ENCODE measurements at regions not wholly inside any gene's neighbourhood (a gene's known extent, or its start where the extent isn't known, plus 50 kb on each side); places are given as distances from the start of the nearest gene placed in this dataset.

GRCh38 chr2:139457873-139458272, 677.7 kb upstream of the NXPH2 start:
- no peaks in the 10 kb centered on the region for H3F3A ChIP-seq (ENCODE audit: insufficient read depth, low read length, poor library complexity, severe bottlenecking)
- no peaks in the 10 kb centered on the region for H3K9me2 ChIP-seq (ENCODE audit: insufficient read depth, low read length)
- no peak overlapping the region for H2AFZ ChIP-seq (ENCODE audit: low read depth, low read length)
- no peak overlapping the region for H3K9ac ChIP-seq (ENCODE audit: low read length)
- H4K20me1 ChIP-seq (ENCODE audit: insufficient read depth): no peaks in the 10 kb centered on the region
- peaks cover 8% of the 10 kb centered on the region for H3K9me3 ChIP-seq (ENCODE audit: low read length)
- H3K4me2 ChIP-seq (ENCODE audit: low read length): no peak overlapping the region
- TF ChIP-seq CTCF (IDR thresholded peaks at IDR 0.05; ENCODE audit: poor library complexity, severe bottlenecking) (no peak), TAF1 (IDR thresholded peaks at IDR 0.05; ENCODE audit: low read depth) (no peak), RAD21 (conservative IDR thresholded peaks at IDR 0.05) (no peak), EP300 (conservative IDR thresholded peaks at IDR 0.05; ENCODE audit: poor library complexity, severe bottlenecking) (no peak), MXI1 (conservative IDR thresholded peaks at IDR 0.05; ENCODE audit: poor library complexity, severe bottlenecking) (no peak), POLR2AphosphoS5 (IDR thresholded peaks at IDR 0.05) (no peak), EZH2 (IDR thresholded peaks at IDR 0.05; ENCODE audit: borderline replicate concordance, insufficient read depth, low read length, poor library complexity, severe bottlenecking) (no peak)
- no peaks in the 10 kb centered on the region for H3K79me2 ChIP-seq (replicated peaks; ENCODE audit: insufficient read depth, low read length)
- H3K27ac ChIP-seq (ENCODE audit: low read length): no peak overlapping the region
- no peaks in the 10 kb centered on the region for H3K27me3 ChIP-seq (ENCODE audit: insufficient read depth, low read depth, low read length)
- no peaks in the 10 kb centered on the region for H3K36me3 ChIP-seq (ENCODE audit: insufficient read depth, low read length)
- no peak overlapping the region for H3K4me3 ChIP-seq (ENCODE audit: low read length)

- no peak overlapping the region for H3K4me3 ChIP-seq (ENCODE audit: low read length)
- no peaks in the 10 kb centered on the region for H4K20me1 ChIP-seq (ENCODE audit: insufficient read depth)
- TF ChIP-seq TAF1 (IDR thresholded peaks at IDR 0.05; ENCODE audit: low read depth) (no peak), EZH2 (IDR thresholded peaks at IDR 0.05; ENCODE audit: borderline replicate concordance, insufficient read depth, low read length, poor library complexity, severe bottlenecking) (no peak), REST (IDR thresholded peaks at IDR 0.05; ENCODE audit: borderline replicate concordance) (no peak), POLR2AphosphoS5 (IDR thresholded peaks at IDR 0.05) (no peak), MXI1 (conservative IDR thresholded peaks at IDR 0.05; ENCODE audit: poor library complexity, severe bottlenecking) (no peak), EP300 (conservative IDR thresholded peaks at IDR 0.05; ENCODE audit: poor library complexity, severe bottlenecking) (no peak)
- no peak overlapping the region for H3K9ac ChIP-seq (ENCODE audit: low read length)
- no peaks in the 10 kb centered on the region for H3K36me3 ChIP-seq (ENCODE audit: insufficient read depth, low read length)
- peaks cover 8% of the 10 kb centered on the region for H3K9me3 ChIP-seq (ENCODE audit: low read length)
- no peaks in the 10 kb centered on the region for H3F3A ChIP-seq (ENCODE audit: insufficient read depth, low read length, poor library complexity, severe bottlenecking)
- H3K4me2 ChIP-seq (ENCODE audit: low read length): no peak overlapping the region
- H3K27me3 ChIP-seq (ENCODE audit: insufficient read depth, low read depth, low read length): no peaks in the 10 kb centered on the region
- H3K9me2 ChIP-seq (ENCODE audit: insufficient read depth, low read length): no peaks in the 10 kb centered on the region
- H2AFZ ChIP-seq (ENCODE audit: low read depth, low read length): no peak overlapping the region
- H3K79me2 ChIP-seq (replicated peaks; ENCODE audit: insufficient read depth, low read length): no peaks in the 10 kb centered on the region
- no peak overlapping the region for H3K27ac ChIP-seq (ENCODE audit: low read length)
Measured at GRCh38 chr2:139454251-139454650, 674.1 kb upstream of the NXPH2 start.

- Histone ChIP-seq H2AFZ (ENCODE audit: low read depth, low read length) (no peak overlapping the region), H3K36me3 (ENCODE audit: insufficient read depth, low read length) (no peaks in the 10 kb centered on the region), H3K79me2 (replicated peaks; ENCODE audit: insufficient read depth, low read length) (no peaks in the 10 kb centered on the region), H4K20me1 (ENCODE audit: insufficient read depth) (no peaks in the 10 kb centered on the region), H3K4me3 (ENCODE audit: low read length) (no peak overlapping the region), H3K9me3 (ENCODE audit: low read length) (no peaks in the 10 kb centered on the region), H3K27me3 (ENCODE audit: insufficient read depth, low read depth, low read length) (no peaks in the 10 kb centered on the region), H3K27ac (ENCODE audit: low read length) (no peak overlapping the region), H3F3A (ENCODE audit: insufficient read depth, low read length, poor library complexity, severe bottlenecking) (no peaks in the 10 kb centered on the region), H3K4me2 (ENCODE audit: low read length) (no peak overlapping the region), H3K9me2 (ENCODE audit: insufficient read depth, low read length) (no peaks in the 10 kb centered on the region), H3K9ac (ENCODE audit: low read length) (no peak overlapping the region)
- TF ChIP-seq TAF1 (IDR thresholded peaks at IDR 0.05; ENCODE audit: low read depth) (no peak), POLR2AphosphoS5 (IDR thresholded peaks at IDR 0.05) (no peak), CTCF (IDR thresholded peaks at IDR 0.05; ENCODE audit: poor library complexity, severe bottlenecking) (no peak), RAD21 (conservative IDR thresholded peaks at IDR 0.05) (no peak), SMC3 (conservative IDR thresholded peaks at IDR 0.05; ENCODE audit: poor library complexity) (no peak), MXI1 (conservative IDR thresholded peaks at IDR 0.05; ENCODE audit: poor library complexity, severe bottlenecking) (no peak), REST (IDR thresholded peaks at IDR 0.05; ENCODE audit: borderline replicate concordance) (no peak), EZH2 (IDR thresholded peaks at IDR 0.05; ENCODE audit: borderline replicate concordance, insufficient read depth, low read length, poor library complexity, severe bottlenecking) (no peak), EP300 (conservative IDR thresholded peaks at IDR 0.05; ENCODE audit: poor library complexity, severe bottlenecking) (no peak)
Measured at GRCh38 chr2:139439100-139439499, 658.9 kb upstream of the NXPH2 start.
